ENCODE measurements at regions not wholly inside any gene's neighbourhood (a gene's known extent, or its start where the extent isn't known, plus 50 kb on each side); places are given as distances from the start of the nearest gene placed in this dataset.

DNA sequence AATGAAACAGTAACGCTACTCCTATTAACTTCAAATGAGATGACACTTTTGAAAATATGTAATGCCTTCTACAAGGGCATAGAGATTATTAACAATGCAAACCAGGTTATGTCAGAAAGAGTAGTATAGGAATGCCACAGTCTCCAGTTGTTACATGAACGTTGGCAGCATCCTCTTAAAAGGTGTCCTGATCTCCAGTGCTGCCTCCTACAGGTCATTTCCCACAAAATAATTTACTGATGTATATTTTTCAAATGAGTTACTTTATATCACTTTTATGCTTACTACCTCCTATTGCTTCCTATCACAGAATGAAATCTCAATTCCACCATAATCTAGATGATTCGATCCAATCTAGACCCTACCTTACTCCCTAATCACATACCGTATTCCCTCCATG is 195.2 kb upstream of the EPHA5 start:
- no peaks in the 10 kb centered on the region for H3K27me3 Mint-ChIP-seq (ENCODE audit: insufficient read depth, unreplicated experiment)
- POLR2A ChIA-PET: no interaction called here
- CTCF ChIA-PET: interaction anchor here (0.6 kb wide), 1 partner anchor 61 kb away, joined by 3 read pairs; no protein-coding TSS in a partner anchor
- TF ChIP-seq, protein P1, sequence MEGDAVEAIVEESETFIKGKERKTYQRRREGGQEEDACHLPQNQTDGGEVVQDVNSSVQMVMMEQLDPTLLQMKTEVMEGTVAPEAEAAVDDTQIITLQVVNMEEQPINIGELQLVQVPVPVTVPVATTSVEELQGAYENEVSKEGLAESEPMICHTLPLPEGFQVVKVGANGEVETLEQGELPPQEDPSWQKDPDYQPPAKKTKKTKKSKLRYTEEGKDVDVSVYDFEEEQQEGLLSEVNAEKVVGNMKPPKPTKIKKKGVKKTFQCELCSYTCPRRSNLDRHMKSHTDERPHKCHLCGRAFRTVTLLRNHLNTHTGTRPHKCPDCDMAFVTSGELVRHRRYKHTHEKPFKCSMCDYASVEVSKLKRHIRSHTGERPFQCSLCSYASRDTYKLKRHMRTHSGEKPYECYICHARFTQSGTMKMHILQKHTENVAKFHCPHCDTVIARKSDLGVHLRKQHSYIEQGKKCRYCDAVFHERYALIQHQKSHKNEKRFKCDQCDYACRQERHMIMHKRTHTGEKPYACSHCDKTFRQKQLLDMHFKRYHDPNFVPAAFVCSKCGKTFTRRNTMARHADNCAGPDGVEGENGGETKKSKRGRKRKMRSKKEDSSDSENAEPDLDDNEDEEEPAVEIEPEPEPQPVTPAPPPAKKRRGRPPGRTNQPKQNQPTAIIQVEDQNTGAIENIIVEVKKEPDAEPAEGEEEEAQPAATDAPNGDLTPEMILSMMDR (IDR thresholded peaks at IDR 0.05; ENCODE audit: unreplicated experiment): peak; percentile 22
- H3K4me1 Mint-ChIP-seq (ENCODE audit: insufficient read depth, unreplicated experiment): no peaks in the 10 kb centered on the region
- DNase-seq (ENCODE audit: unreplicated experiment): peak; percentile 35
- H3K4me3 Mint-ChIP-seq (ENCODE audit: unreplicated experiment): no peak overlapping the region
- no TSS peak for BruUV-seq (replicated peaks)
- intact Hi-C loops (cut with micrococcal nuclease): loop anchor here (10.0 kb wide), 1 partner anchor 281 kb away; no protein-coding TSS in a partner anchor
- H3K9me3 Mint-ChIP-seq (ENCODE audit: unreplicated experiment): no peaks in the 10 kb centered on the region
- H3K27ac Mint-ChIP-seq (ENCODE audit: low read depth, unreplicated experiment): no peak overlapping the region
- H3K36me3 Mint-ChIP-seq (ENCODE audit: insufficient read depth, unreplicated experiment): no peaks in the 10 kb centered on the region

DNA sequence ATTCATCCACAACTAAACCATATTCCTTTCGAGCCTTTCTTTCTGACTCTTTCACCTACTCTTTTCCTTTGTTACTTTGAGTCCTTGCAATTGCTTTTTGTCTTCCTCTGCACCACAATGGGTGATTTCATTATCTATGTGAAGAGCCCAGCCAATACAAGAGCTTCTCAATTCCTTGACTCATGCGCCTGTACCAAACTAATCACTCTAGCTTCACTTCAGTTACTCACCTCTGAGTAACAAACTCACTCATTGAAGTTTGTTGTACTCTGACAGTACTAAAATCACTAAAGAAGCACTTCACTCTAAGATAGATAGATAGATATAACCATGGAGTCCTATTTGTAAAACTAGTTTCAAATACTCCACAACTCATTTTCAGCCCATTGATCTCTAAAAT is 191.7 kb upstream of the EPHA5 start:
- POLR2A ChIA-PET: interaction anchor here (0.7 kb wide), 1 partner anchor 777 kb away, joined by 3 read pairs; no protein-coding TSS in a partner anchor
- no peak overlapping the region for H3K27ac Mint-ChIP-seq (ENCODE audit: low read depth, unreplicated experiment)
- no peak for DNase-seq (ENCODE audit: unreplicated experiment)

GRCh38 chr4:65845199-65845773 is 175.0 kb upstream of the EPHA5 start:
- intact Hi-C loops (cut with micrococcal nuclease): no loop called here
- no peak for DNase-seq (ENCODE audit: unreplicated experiment)
- POLR2A ChIA-PET: interaction anchor here (0.7 kb wide), 1 partner anchor 185 kb away, joined by 3 read pairs; no protein-coding TSS in a partner anchor
- no TSS peak for BruUV-seq (replicated peaks)
- Mint-ChIP-seq H3K9me3 (ENCODE audit: unreplicated experiment) (no peaks in the 10 kb centered on the region), H3K4me1 (ENCODE audit: insufficient read depth, unreplicated experiment) (no peaks in the 10 kb centered on the region), H3K27ac (ENCODE audit: low read depth, unreplicated experiment) (no peak overlapping the region), H3K36me3 (ENCODE audit: insufficient read depth, unreplicated experiment) (peaks cover 6% of the 10 kb centered on the region), H3K4me3 (ENCODE audit: unreplicated experiment) (no peak overlapping the region), H3K27me3 (ENCODE audit: insufficient read depth, unreplicated experiment) (no peaks in the 10 kb centered on the region)
- CTCF ChIA-PET: interaction anchor here (0.6 kb wide), 1 partner anchor 356 kb away, joined by 3 read pairs; no protein-coding TSS in a partner anchor
- TF ChIP-seq, protein P1 (IDR thresholded peaks at IDR 0.05; ENCODE audit: unreplicated experiment): no peak

More for the DNA sequence above, 191.7 kb upstream of the EPHA5 start:
- TF ChIP-seq, protein P1 (IDR thresholded peaks at IDR 0.05; ENCODE audit: unreplicated experiment): no peak
- intact Hi-C loops (cut with micrococcal nuclease): loop anchor here (10.0 kb wide), 1 partner anchor 277 kb away; no protein-coding TSS in a partner anchor
- Mint-ChIP-seq H3K27me3 (ENCODE audit: insufficient read depth, unreplicated experiment) (no peaks in the 10 kb centered on the region), H3K36me3 (ENCODE audit: insufficient read depth, unreplicated experiment) (no peaks in the 10 kb centered on the region), H3K4me1 (ENCODE audit: insufficient read depth, unreplicated experiment) (no peaks in the 10 kb centered on the region), H3K9me3 (ENCODE audit: unreplicated experiment) (no peaks in the 10 kb centered on the region), H3K4me3 (ENCODE audit: unreplicated experiment) (no peak overlapping the region)
- BruUV-seq (replicated peaks): no TSS peak
- CTCF ChIA-PET: interaction anchor here (0.7 kb wide), 1 partner anchor 12 kb away, joined by 3 read pairs; no protein-coding TSS in a partner anchor

DNA sequence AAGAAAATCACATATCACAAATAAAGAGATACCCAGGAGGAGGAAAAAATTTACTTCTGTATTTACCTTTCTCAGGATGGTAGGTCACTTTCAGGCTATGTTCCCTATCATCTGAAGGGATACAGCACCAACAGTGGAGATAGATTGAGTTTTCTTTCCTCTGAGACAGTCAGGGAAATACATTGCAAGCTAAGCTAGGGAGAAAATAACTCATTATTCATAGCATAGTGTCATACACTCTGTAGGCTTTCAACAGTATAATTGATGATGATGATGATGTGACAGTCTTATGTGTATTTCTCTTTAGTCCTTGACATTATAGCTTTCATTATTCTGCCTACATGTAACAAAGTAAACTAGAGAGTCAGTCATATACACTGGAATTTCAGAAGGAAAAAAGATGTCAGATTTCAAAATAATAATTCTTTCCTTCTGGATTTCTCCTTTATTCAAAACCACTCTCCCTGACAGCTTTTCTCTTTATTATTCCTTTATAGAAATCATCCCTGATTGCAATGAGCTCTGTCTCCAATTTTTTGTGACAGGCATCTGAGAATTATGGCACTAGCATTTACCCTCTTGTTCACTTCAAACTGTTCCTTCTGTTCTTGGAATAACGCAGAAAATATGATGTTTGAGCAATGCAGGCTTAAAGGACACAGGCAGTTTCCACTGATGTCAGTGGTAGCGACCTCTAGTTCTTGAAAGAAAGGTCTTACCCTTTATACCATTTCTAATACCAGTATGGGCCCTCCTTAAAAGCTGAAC is 169.1 kb upstream of the EPHA5 start:
- ChIA-PET POLR2A (interaction anchor here (0.8 kb wide), 1 partner anchor 12 kb away, joined by 3 read pairs; no protein-coding TSS in a partner anchor), CTCF (interaction anchor here (0.7 kb wide), 1 partner anchor 683 kb away, joined by 3 read pairs; no protein-coding TSS in a partner anchor)
- TF ChIP-seq, protein P1 (IDR thresholded peaks at IDR 0.05; ENCODE audit: unreplicated experiment): no peak
- intact Hi-C loops (cut with micrococcal nuclease): no loop called here
- Mint-ChIP-seq H3K9me3 (ENCODE audit: unreplicated experiment) (no peaks in the 10 kb centered on the region), H3K4me1 (ENCODE audit: insufficient read depth, unreplicated experiment) (no peaks in the 10 kb centered on the region), H3K4me3 (ENCODE audit: unreplicated experiment) (no peak overlapping the region), H3K27me3 (ENCODE audit: insufficient read depth, unreplicated experiment) (no peaks in the 10 kb centered on the region), H3K27ac (ENCODE audit: low read depth, unreplicated experiment) (no peak overlapping the region), H3K36me3 (ENCODE audit: insufficient read depth, unreplicated experiment) (no peaks in the 10 kb centered on the region)
- BruUV-seq (replicated peaks): no TSS peak
- DNase-seq (ENCODE audit: unreplicated experiment): no peak
